ENCODE measurements at regions not wholly inside any gene's neighbourhood (a gene's known extent, or its start where the extent isn't known, plus 50 kb on each side); places are given as distances from the start of the nearest gene placed in this dataset.

DNA sequence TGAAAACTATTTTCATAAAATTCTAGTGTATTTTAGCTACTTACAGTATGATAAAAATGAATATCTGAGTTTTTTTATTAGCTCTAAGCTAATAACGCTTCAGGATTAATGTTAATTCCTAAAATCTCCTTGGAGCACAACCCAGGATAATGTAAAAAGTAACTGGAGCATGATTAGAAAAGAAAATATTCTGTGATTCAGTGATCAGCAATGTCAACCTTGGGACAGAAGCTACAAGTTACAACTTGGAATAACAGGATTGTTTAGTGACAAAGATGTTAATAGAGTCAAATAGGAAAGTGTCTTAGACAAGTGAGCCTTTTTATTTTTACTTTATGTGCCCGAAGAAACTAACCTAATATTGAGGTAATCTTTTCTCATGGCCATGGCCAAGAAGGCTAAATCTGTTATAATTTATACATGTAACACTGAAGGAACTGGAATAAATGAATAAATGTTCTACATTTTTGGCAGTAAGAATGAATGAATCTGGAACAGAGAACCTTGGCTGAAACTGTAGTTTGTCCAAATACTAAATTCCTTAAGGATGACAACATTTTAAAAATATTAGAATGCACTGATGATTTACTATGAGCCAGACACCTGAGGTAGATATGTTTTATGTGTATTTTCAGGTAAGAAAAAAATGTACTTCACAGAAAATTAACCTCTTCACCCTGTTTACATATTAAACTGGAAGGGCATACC lies 994.0 kb downstream of the GRIK2 start:
- H3K79me2 ChIP-seq (ENCODE audit: control insufficient read depth, insufficient read depth, low read length): no peaks in the 10 kb centered on the region
- FAIRE-seq: no peak
- dilution Hi-C loops (cut with MboI; ENCODE audit: extremely low pct_ligation_motif_present, low sequenced_read_pairs): no loop called here
- no peak overlapping the region for H2AFZ ChIP-seq (ENCODE audit: low read depth, low read length)
- BruUV-seq (replicated peaks): no TSS peak
- no peak overlapping the region for H3K9ac ChIP-seq (replicated peaks; ENCODE audit: extremely low read depth, insufficient read depth, low read length)
- H3K4me3 ChIP-seq (replicated peaks in 1 of 3; ENCODE audit: insufficient read depth in 1 of 3, low read depth in 1 of 3, low read length in 3 of 3): no peak overlapping the region
- POLR2A ChIA-PET: no interaction called here
- no peaks in the 10 kb centered on the region for H4K20me1 ChIP-seq (replicated peaks; ENCODE audit: control insufficient read depth, extremely low read depth, insufficient read depth, low read length)
- intact Hi-C loops (cut with micrococcal nuclease): no loop called here
- CTCF ChIA-PET: no interaction called here
- H3K9me3 ChIP-seq (replicated peaks; ENCODE audit: control insufficient read depth, insufficient read depth, low read length): peaks cover 5% of the 10 kb centered on the region
- no peak overlapping the region for H3K4me2 ChIP-seq (ENCODE audit: insufficient read depth, low read length)
- H3K9me1 ChIP-seq (replicated peaks; ENCODE audit: control insufficient read depth, extremely low read depth, insufficient read depth, low read length): no peaks in the 10 kb centered on the region
- no peak overlapping the region for H3K27ac ChIP-seq (ENCODE audit: insufficient read depth, low read depth, low read length)
- TF ChIP-seq, protein P1, sequence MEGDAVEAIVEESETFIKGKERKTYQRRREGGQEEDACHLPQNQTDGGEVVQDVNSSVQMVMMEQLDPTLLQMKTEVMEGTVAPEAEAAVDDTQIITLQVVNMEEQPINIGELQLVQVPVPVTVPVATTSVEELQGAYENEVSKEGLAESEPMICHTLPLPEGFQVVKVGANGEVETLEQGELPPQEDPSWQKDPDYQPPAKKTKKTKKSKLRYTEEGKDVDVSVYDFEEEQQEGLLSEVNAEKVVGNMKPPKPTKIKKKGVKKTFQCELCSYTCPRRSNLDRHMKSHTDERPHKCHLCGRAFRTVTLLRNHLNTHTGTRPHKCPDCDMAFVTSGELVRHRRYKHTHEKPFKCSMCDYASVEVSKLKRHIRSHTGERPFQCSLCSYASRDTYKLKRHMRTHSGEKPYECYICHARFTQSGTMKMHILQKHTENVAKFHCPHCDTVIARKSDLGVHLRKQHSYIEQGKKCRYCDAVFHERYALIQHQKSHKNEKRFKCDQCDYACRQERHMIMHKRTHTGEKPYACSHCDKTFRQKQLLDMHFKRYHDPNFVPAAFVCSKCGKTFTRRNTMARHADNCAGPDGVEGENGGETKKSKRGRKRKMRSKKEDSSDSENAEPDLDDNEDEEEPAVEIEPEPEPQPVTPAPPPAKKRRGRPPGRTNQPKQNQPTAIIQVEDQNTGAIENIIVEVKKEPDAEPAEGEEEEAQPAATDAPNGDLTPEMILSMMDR (IDR thresholded peaks at IDR 0.05; ENCODE audit: extremely low read depth in 1 of 2, insufficient read depth in 1 of 2, low read depth in 1 of 2, low read length in 2 of 2): no peak
- TF ChIP-seq, protein P2, sequence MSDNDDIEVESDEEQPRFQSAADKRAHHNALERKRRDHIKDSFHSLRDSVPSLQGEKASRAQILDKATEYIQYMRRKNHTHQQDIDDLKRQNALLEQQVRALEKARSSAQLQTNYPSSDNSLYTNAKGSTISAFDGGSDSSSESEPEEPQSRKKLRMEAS (IDR thresholded peaks at IDR 0.05; ENCODE audit: insufficient read depth, insufficient read length): no peak
- TF ChIP-seq MYC (IDR thresholded peaks at IDR 0.05; ENCODE audit: low read depth, low read length) (no peak), GATA2 (IDR thresholded peaks at IDR 0.05; ENCODE audit: insufficient read depth, insufficient read length, low read depth, low read length) (no peak), POLR2AphosphoS5 (IDR thresholded peaks at IDR 0.05; ENCODE audit: insufficient read depth, low read depth, low read length) (no peak), EZH2 (IDR thresholded peaks at IDR 0.05; ENCODE audit: borderline replicate concordance, low read depth, low read length, severe bottlenecking) (no peak), FOS (IDR thresholded peaks at IDR 0.05; ENCODE audit: borderline replicate concordance, insufficient read depth, low read length) (no peak), POLR2A (IDR thresholded peaks at IDR 0.05; ENCODE audit: low read depth, low read length) (no peak), JUN (IDR thresholded peaks at IDR 0.05; ENCODE audit: borderline replicate concordance, insufficient read depth, insufficient read length, low read depth) (no peak)
- DNase-seq (ENCODE audit: low read depth, low spot score): no peak
- H3K36me3 ChIP-seq (ENCODE audit: control insufficient read depth in 2 of 2, extremely low read depth in 1 of 2, insufficient read depth in 2 of 2, low read length in 2 of 2): no peaks in the 10 kb centered on the region
- no peaks in the 10 kb centered on the region for H3K27me3 ChIP-seq (ENCODE audit: control insufficient read depth in 2 of 2, insufficient read depth in 2 of 2, low read length in 2 of 2)
- no peaks in the 10 kb centered on the region for H3K4me1 ChIP-seq (ENCODE audit: control insufficient read depth, extremely low read depth, insufficient read depth, low read length)

Data from endothelial cell of umbilical vein (primary cell).